Uterus (tissue), 3 donors: ENCODE measurements at regions not wholly inside any gene's neighbourhood (a gene's known extent, or its start where the extent isn't known, plus 50 kb on each side); places are given as distances from the start of the nearest gene placed in this dataset.

Experiments
- DNase-seq, 2 donors: peaks; one replicate each; pipeline ENCODE4 v3.0.0-alpha.2; 2019 to 2020
- H3K27ac ChIP-seq, 2 donors: fragments of 200-600 bp; sonication (generic); 1 replicate in 1 of 2; 2 replicates in 1 of 2; pipeline ENCODE4 v1.5.1; 2016 to 2018
- H3K27me3 ChIP-seq, 2 donors: fragments of 200-600 bp; sonication (generic); one replicate each; pipeline ENCODE4 v1.5.1; 2018 to 2019; ENCODE audit warnings: control low read depth in 1 of 2
- H3K36me3 ChIP-seq, 2 donors: fragments of 200-600 bp; sonication (generic); one replicate each; pipeline ENCODE4 v1.5.1; 2019; ENCODE audit warnings: control low read depth in 1 of 2
- H3K4me1 ChIP-seq, 2 donors: fragments of 200-600 bp; sonication (generic); one replicate each; pipeline ENCODE4 v1.5.1; 2018 to 2019; ENCODE audit warnings: control low read depth in 1 of 2
- H3K4me3 ChIP-seq, 2 donors: fragments of 200-600 bp; sonication (generic); 1 replicate in 1 of 2; 2 replicates in 1 of 2; pipeline ENCODE4 v1.5.1; 2018 to 2019; ENCODE audit warnings: mild to moderate bottlenecking in 1 of 2
- H3K9me3 ChIP-seq, 2 donors: fragments of 200-600 bp; sonication (generic); one replicate each; pipeline ENCODE4 v1.5.1; 2019; ENCODE audit warnings: control low read depth in 1 of 2
- POLR2A ChIP-seq, 2 donors: fragments of 450-650 bp; IDR thresholded peaks; one replicate each; pipeline ENCODE4 v1.6.1; 2016; ENCODE audit warnings: antibody characterized with exemption in 2 of 2, mild to moderate bottlenecking in 1 of 2, moderate library complexity in 1 of 2
- intact Hi-C: fragments of 100-400 bp; cut with DNase I; formaldehyde crosslinking; loops from one replicate; pipeline ENCODE4 v1.15.1; 2023; ENCODE audit warnings: low total_unique reads
- TF ChIP-seq, protein P1 (sequence below), 4 experiments: fragments of 200-600 bp in 2 of 4; fragments of 450-650 bp in 2 of 4; sonication (generic) in 2 of 4; IDR thresholded peaks; one replicate each; pipeline ENCODE4 v1.5.1; 2016 to 2019; ENCODE audit warnings: antibody characterized with exemption in 4 of 4, mild to moderate bottlenecking in 2 of 4, moderate library complexity in 1 of 4
- donor health status: DM: yes; HTN: yes; CAD: no.

DNA sequence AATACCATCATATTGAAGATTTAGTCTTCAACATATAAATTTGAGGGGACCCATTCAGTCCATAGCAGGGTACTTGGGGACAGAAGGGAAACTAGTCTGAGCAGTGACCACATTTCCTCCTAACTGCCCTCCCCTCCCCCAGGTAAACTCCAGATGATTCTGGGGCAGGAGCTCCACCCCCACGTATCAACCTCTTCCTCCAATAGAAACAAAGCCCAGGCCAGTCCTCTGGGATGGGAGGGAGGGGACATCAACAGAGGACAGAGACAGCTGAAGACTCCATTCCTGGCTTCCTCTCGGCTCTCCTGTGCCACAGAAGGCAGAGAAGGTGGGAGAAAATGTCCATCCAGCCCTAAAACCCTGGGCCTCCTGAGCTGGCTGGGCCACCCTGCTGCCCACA lies 85.0 kb upstream of the TOP1 start:
- Histone ChIP-seq H3K36me3 (no peaks in the 10 kb centered on the region), H3K9me3 (no peaks in the 10 kb centered on the region), H3K4me1 (no peaks in the 10 kb centered on the region), H3K27me3 (no peaks in the 10 kb centered on the region), H3K27ac (no peak overlapping the region), H3K4me3 (no peak overlapping the region)
- intact Hi-C loops, result no loop called here
- no peak for TF ChIP-seq POLR2A (IDR thresholded peaks at IDR 0.05)
- TF ChIP-seq, protein P1, sequence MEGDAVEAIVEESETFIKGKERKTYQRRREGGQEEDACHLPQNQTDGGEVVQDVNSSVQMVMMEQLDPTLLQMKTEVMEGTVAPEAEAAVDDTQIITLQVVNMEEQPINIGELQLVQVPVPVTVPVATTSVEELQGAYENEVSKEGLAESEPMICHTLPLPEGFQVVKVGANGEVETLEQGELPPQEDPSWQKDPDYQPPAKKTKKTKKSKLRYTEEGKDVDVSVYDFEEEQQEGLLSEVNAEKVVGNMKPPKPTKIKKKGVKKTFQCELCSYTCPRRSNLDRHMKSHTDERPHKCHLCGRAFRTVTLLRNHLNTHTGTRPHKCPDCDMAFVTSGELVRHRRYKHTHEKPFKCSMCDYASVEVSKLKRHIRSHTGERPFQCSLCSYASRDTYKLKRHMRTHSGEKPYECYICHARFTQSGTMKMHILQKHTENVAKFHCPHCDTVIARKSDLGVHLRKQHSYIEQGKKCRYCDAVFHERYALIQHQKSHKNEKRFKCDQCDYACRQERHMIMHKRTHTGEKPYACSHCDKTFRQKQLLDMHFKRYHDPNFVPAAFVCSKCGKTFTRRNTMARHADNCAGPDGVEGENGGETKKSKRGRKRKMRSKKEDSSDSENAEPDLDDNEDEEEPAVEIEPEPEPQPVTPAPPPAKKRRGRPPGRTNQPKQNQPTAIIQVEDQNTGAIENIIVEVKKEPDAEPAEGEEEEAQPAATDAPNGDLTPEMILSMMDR (IDR thresholded peaks at IDR 0.05), result no peak
- DNase-seq, result no peak

GRCh38 chr20:40945189-40945588 lies 83.4 kb upstream of the TOP1 start:
- no peaks in the 10 kb centered on the region for H3K36me3 ChIP-seq
- no peak overlapping the region for H3K4me3 ChIP-seq
- H3K27ac ChIP-seq, result no peak overlapping the region
- no peaks in the 10 kb centered on the region for H3K4me1 ChIP-seq
- H3K9me3 ChIP-seq, result no peaks in the 10 kb centered on the region
- intact Hi-C loops, result no loop called here
- H3K27me3 ChIP-seq, result no peaks in the 10 kb centered on the region
- no peak for TF ChIP-seq POLR2A (IDR thresholded peaks at IDR 0.05)
- TF ChIP-seq, protein P1 (IDR thresholded peaks at IDR 0.05), result no peak
- DNase-seq, result no peak

GRCh38 chr20:40945754-40946450 lies 82.7 kb upstream of the TOP1 start:
- intact Hi-C loops, result no loop called here
- Histone ChIP-seq H3K4me1 (no peaks in the 10 kb centered on the region), H3K27me3 (no peaks in the 10 kb centered on the region), H3K36me3 (no peaks in the 10 kb centered on the region), H3K27ac (no peak overlapping the region), H3K4me3 (no peak overlapping the region), H3K9me3 (no peaks in the 10 kb centered on the region)
- peak in 1 of 2 donors; percentile 25 for DNase-seq
- TF ChIP-seq, protein P1 (IDR thresholded peaks at IDR 0.05), result peak in 2 of 4 experiments; percentile 27 to 33
- no peak for TF ChIP-seq POLR2A (IDR thresholded peaks at IDR 0.05)

DNA sequence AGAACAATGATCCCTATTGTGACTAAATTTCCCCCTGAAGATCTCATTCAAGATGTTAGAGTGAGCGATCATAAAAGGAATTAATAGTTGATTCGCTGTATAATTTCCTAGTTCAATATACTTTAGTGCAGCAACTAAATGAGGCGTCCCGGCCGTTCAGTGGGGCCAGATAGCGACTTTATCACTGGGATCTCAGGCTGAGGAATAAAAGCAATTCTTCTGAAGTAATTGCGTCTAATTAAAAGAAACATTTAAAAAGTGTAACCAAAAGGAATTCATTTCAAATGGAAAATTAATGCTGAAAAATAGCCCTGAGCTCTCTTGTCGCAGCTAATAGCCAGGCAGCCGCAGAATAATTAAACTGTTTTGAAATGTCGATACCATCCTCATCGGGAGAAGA lies 82.2 kb upstream of the TOP1 start:
- H3K36me3 ChIP-seq, result no peaks in the 10 kb centered on the region
- intact Hi-C loops, result no loop called here
- H3K4me3 ChIP-seq, result no peak overlapping the region
- no peaks in the 10 kb centered on the region for H3K9me3 ChIP-seq
- H3K4me1 ChIP-seq, result no peaks in the 10 kb centered on the region
- TF ChIP-seq POLR2A (IDR thresholded peaks at IDR 0.05), result no peak
- TF ChIP-seq, protein P1 (IDR thresholded peaks at IDR 0.05), result no peak
- no peak for DNase-seq
- H3K27ac ChIP-seq, result no peak overlapping the region
- H3K27me3 ChIP-seq, result no peaks in the 10 kb centered on the region

DNA sequence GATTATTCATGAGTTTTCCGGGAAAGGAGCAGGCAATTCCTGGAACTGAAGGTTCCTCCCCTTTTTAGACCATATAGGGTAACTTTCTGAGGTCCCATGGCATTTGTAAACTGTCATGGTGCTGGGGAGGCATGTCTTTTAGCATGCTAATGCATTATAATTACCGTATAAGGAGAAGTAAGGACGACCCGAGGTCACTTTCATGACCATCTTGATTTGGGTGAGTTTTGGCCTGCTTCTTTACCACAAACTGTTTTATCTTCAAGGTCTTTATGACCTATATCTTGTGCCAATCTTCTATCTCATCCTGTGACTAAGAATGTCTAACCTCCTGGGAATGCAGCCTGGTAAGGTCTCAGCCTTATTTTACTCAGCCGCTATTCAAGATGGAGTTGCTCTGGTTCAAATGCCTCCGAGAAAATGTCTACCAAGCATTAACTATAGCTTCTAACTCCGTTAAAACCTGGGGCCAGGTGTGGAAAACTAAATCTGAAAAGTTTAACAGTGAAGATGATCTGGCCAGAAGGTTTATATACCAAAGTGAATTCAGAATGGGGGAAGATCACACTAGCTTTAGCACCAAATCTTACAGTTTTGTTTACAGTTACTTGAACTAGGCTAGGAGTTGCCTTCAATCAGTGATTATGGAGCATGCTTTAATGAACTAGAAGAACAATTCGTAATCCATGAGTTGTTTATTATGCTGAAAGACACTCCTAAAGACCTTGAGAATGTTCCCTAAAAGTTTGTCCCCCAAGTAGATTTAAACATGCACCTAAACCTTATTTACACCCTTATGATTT lies 80.0 kb upstream of the TOP1 start:
- intact Hi-C loops, result no loop called here
- H3K4me1 ChIP-seq, result no peaks in the 10 kb centered on the region
- no peak overlapping the region for H3K4me3 ChIP-seq
- H3K9me3 ChIP-seq, result no peaks in the 10 kb centered on the region
- no peaks in the 10 kb centered on the region for H3K27me3 ChIP-seq
- no peaks in the 10 kb centered on the region for H3K36me3 ChIP-seq
- TF ChIP-seq, protein P1 (IDR thresholded peaks at IDR 0.05), result no peak
- TF ChIP-seq POLR2A (IDR thresholded peaks at IDR 0.05), result no peak
- no peak for DNase-seq
- no peak overlapping the region for H3K27ac ChIP-seq
